Hematopoietic multipotent progenitor cell treated with erythropoietin and hydrocortisone succinate and interleukin-3 and kit ligand, for 15 days (in vitro differentiated cells): ENCODE measurements at regions not wholly inside any gene's neighbourhood (a gene's known extent, or its start where the extent isn't known, plus 50 kb on each side); places are given as distances from the start of the nearest gene placed in this dataset.
"Not testable (repeated sequence)": the region's sequence is repeated elsewhere in the genome, so short reads cannot be mapped to it uniquely, and the experiment has no call there.

ENCODE experiments used
- DNase-seq: peaks from one replicate; pipeline ENCODE4 v3.0.0-alpha.2; 2015; ENCODE audit warnings: low spot score

GRCh38 chr7:142440906-142441411, 183.1 kb upstream of the PRSS58 start:
- DNase-seq, result no peak

- no peak for DNase-seq
These were observed 182.5 kb upstream of the PRSS58 start for GRCh38 chr7:142440219-142440905.

- DNase-seq, result no peak
These were observed 181.9 kb upstream of the PRSS58 start for GRCh38 chr7:142439739-142440138.

- DNase-seq, result no peak
These were observed 181.2 kb upstream of the PRSS58 start for GRCh38 chr7:142438923-142439515.

GRCh38 chr7:142438235-142438922, 180.5 kb upstream of the PRSS58 start:
- DNase-seq, result peak; percentile 42

GRCh38 chr7:142437741-142438140, 179.9 kb upstream of the PRSS58 start:
- no peak for DNase-seq

GRCh38 chr7:142436601-142437000, 178.7 kb upstream of the PRSS58 start:
- DNase-seq, result no peak

- not testable (repeated sequence) for DNase-seq
These were observed 177.7 kb upstream of the PRSS58 start for GRCh38 chr7:142435606-142436005.

- DNase-seq, result no peak
These were observed 176.9 kb upstream of the PRSS58 start for GRCh38 chr7:142434666-142435167.

- not testable (repeated sequence) for DNase-seq
These were observed 176.3 kb upstream of the PRSS58 start for GRCh38 chr7:142434133-142434532.

- DNase-seq, result no peak
These were observed 174.5 kb upstream of the PRSS58 start for GRCh38 chr7:142432377-142432776.

GRCh38 chr7:142431491-142431890, 173.6 kb upstream of the PRSS58 start:
- no peak for DNase-seq

GRCh38 chr7:142428094-142428493, 170.2 kb upstream of the PRSS58 start:
- DNase-seq, result no peak

GRCh38 chr7:142425281-142425680, 167.4 kb upstream of the PRSS58 start:
- DNase-seq, result no peak

GRCh38 chr7:142422621-142423020, 164.8 kb upstream of the PRSS58 start:
- no peak for DNase-seq

- no peak for DNase-seq
These were observed 162.9 kb upstream of the PRSS58 start for GRCh38 chr7:142420554-142421362.

GRCh38 chr7:142418326-142418725, 160.5 kb upstream of the PRSS58 start:
- no peak for DNase-seq

GRCh38 chr7:142414915-142415314, 157.1 kb upstream of the PRSS58 start:
- no peak for DNase-seq

- DNase-seq, result no peak
These were observed 156.3 kb upstream of the PRSS58 start for GRCh38 chr7:142414135-142414534.

GRCh38 chr7:142413280-142414000, 155.6 kb upstream of the PRSS58 start:
- no peak for DNase-seq

- DNase-seq, result peak; percentile 18
These were observed 154.8 kb upstream of the PRSS58 start for GRCh38 chr7:142412551-142413193.
